HCT116 (cell line): ENCODE measurements at regions not wholly inside any gene's neighbourhood (a gene's known extent, or its start where the extent isn't known, plus 50 kb on each side); places are given as distances from the start of the nearest gene placed in this dataset.

ENCODE experiments used
- ATAC-seq: fragments of 200-7000 bp; cut with Tn5 transposase; 2 replicates; pipeline ENCODE4 v1.9.1; 2020; ENCODE audit warnings: mild to moderate bottlenecking, moderate library complexity
- BruUV-seq: library from RNA; stranded (reverse); fragments of 400-500 nt; replicated peaks from 2 replicates; lab custom pipeline; 2021; lab: Mats Ljungman, UMichigan
- CTCF ChIA-PET: fragments of 300-600 bp; sonication (Branson Sonifier 250); formaldehyde crosslinking; loops from one replicate; lab custom pipeline; 2021; ENCODE audit warnings: antibody characterized with exemption; lab: Charles Lee
- POLR2A ChIA-PET: fragments of 300-600, 350-600 bp; sonication (Branson Sonifier 250); formaldehyde crosslinking; loops from one replicate; lab custom pipeline; 2021; ENCODE audit warnings: antibody characterized with exemption; lab: Charles Lee
- RAD21 ChIA-PET, 2 experiments: fragments of 300-600 bp; sonication (Branson Sonifier 250); formaldehyde crosslinking; loops; one replicate each; lab custom pipeline; 2023; ENCODE audit warnings: low total read pairs in 2 of 2; ENCODE audit not compliant: uncharacterized antibody in 2 of 2, unreplicated experiment in 2 of 2, low non-redundant PET in 1 of 2; lab: Charles Lee
- DNase-seq: peaks from one replicate; pipeline ENCODE4 v3.0.0-alpha.2; 2010; ENCODE audit warnings: low read depth, low spot score
- H2AFZ ChIP-seq: fragments of 200-600 bp; shearing (Covaris generic), sonication (generic); 2 replicates; pipeline ENCODE4 v1.6.1; 2017; ENCODE audit warnings: low read depth, mixed run types, mixed read lengths, antibody characterized with exemption, low read length; ENCODE audit not compliant: poor library complexity, severe bottlenecking
- H3K27ac ChIP-seq: 2 replicates; pipeline ENCODE4 v1.5.1; 2012; ENCODE audit warnings: low read depth, low read length
- H3K27me3 ChIP-seq: fragments of 200-600 bp; sonication (generic); 2 replicates; pipeline ENCODE4 v1.6.1; 2016; ENCODE audit warnings: mixed run types, low read length, mixed read lengths; ENCODE audit not compliant: insufficient read depth
- H3K36me3 ChIP-seq, 2 experiments: fragments of 200-500 bp in 1 of 2; fragments of 200-600 bp in 1 of 2; sonication (Bioruptor generic) in 1 of 2; sonication (generic) in 1 of 2; 2 replicates each; pipeline versions ENCODE4 v1.5.1 to v1.6.1; 2014 to 2016; ENCODE audit warnings: low read length in 2 of 2, inconsistent platforms in 1 of 2, mixed read lengths in 1 of 2, mixed run types in 1 of 2; ENCODE audit not compliant: insufficient read depth in 2 of 2, control insufficient read depth in 1 of 2
- H3K4me1 ChIP-seq, 2 experiments: fragments of 200-600 bp in 1 of 2; sonication (generic) in 1 of 2; 2 replicates each; pipeline versions ENCODE4 v1.5.1 to v1.6.1; 2012 to 2017; ENCODE audit warnings: low read length in 2 of 2, inconsistent platforms in 1 of 2, mild to moderate bottlenecking in 1 of 2, mixed read lengths in 1 of 2, mixed run types in 1 of 2, moderate library complexity in 1 of 2; ENCODE audit not compliant: insufficient read depth in 2 of 2, control insufficient read depth in 1 of 2
- H3K4me2 ChIP-seq: fragments of 200-600 bp; sonication (generic); 2 replicates; pipeline ENCODE4 v1.6.1; 2017; ENCODE audit warnings: mixed run types, low read length, mixed read lengths
- H3K4me3 ChIP-seq, 2 experiments: fragments of 200-600 bp in 1 of 2; sonication (generic) in 1 of 2; replicated peaks in 1 of 2; 2 replicates each; pipeline ENCODE4 v1.5.1; 2011 to 2016; ENCODE audit warnings: low read length in 2 of 2, control low read depth in 1 of 2, low read depth in 1 of 2, mild to moderate bottlenecking in 1 of 2, mixed read lengths in 1 of 2, mixed run types in 1 of 2
- H3K79me2 ChIP-seq: fragments of 200-600 bp; sonication (generic); 2 replicates; pipeline ENCODE4 v1.6.1; 2017; ENCODE audit warnings: mild to moderate bottlenecking, mixed run types, low read length, moderate library complexity, mixed read lengths; ENCODE audit not compliant: insufficient read depth
- H3K9ac ChIP-seq: fragments of 200-600 bp; sonication (generic); 2 replicates; pipeline ENCODE4 v1.6.1; 2016; ENCODE audit warnings: low read length, mixed read lengths
- H3K9me2 ChIP-seq: fragments of 200-600 bp; sonication (generic), shearing (Covaris generic); 2 replicates; pipeline ENCODE4 v1.6.1; 2017; ENCODE audit warnings: mixed run types, mild to moderate bottlenecking, moderate library complexity; ENCODE audit not compliant: insufficient read depth
- H3K9me3 ChIP-seq, 2 experiments: fragments of 200-500 bp in 1 of 2; fragments of 200-600 bp in 1 of 2; sonication (Bioruptor generic) in 1 of 2; sonication (generic) in 1 of 2; 2 replicates each; pipeline ENCODE4 v1.6.1; 2014 to 2017; ENCODE audit warnings: low read length in 2 of 2, mixed read lengths in 2 of 2, inconsistent platforms in 1 of 2, low read depth in 1 of 2, mild to moderate bottlenecking in 1 of 2, mixed run types in 1 of 2, moderate library complexity in 1 of 2; ENCODE audit not compliant: control insufficient read depth in 1 of 2, insufficient read depth in 1 of 2
- H4K20me1 ChIP-seq: fragments of 200-600 bp; sonication (generic), shearing (Covaris generic); 2 replicates; pipeline ENCODE4 v1.6.1; 2017; ENCODE audit warnings: mixed run types, mild to moderate bottlenecking, moderate library complexity; ENCODE audit not compliant: insufficient read depth
- CEBPB ChIP-seq: IDR thresholded peaks from 2 replicates; pipeline ENCODE4 v1.6.1; 2012; ENCODE audit warnings: low read depth
- EGR1 ChIP-seq: IDR thresholded peaks from 2 replicates; pipeline ENCODE4 v1.6.1; 2012; ENCODE audit warnings: low read depth
- EZH2 ChIP-seq: fragments of 200-600 bp; sonication (generic); IDR thresholded peaks from 2 replicates; pipeline ENCODE4 v1.6.1; 2017; ENCODE audit warnings: antibody characterized with exemption, mixed run types
- EZH2phosphoT487 ChIP-seq: fragments of 200-600 bp; IDR thresholded peaks from 2 replicates; pipeline ENCODE4 v1.6.1; 2018; ENCODE audit warnings: antibody characterized with exemption, borderline replicate concordance
- FOSL1 ChIP-seq: IDR thresholded peaks from 2 replicates; pipeline ENCODE4 v1.6.1; 2012; ENCODE audit warnings: low read depth
- JUND ChIP-seq: IDR thresholded peaks from 2 replicates; pipeline ENCODE4 v1.6.1; 2012
- POLR2A ChIP-seq: IDR thresholded peaks from 2 replicates; pipeline ENCODE4 v1.7.0; 2011; ENCODE audit warnings: borderline replicate concordance; ENCODE audit not compliant: insufficient read depth, insufficient read length; ENCODE audit errors: extremely low read depth
- POLR2AphosphoS5 ChIP-seq: IDR thresholded peaks from 2 replicates; pipeline ENCODE4 v1.6.1; 2011; ENCODE audit warnings: mild to moderate bottlenecking, low read depth, low read length, moderate library complexity
- SIN3A ChIP-seq: IDR thresholded peaks from 2 replicates; pipeline ENCODE4 v1.6.1; 2012; ENCODE audit warnings: low read depth
- SP1 ChIP-seq: IDR thresholded peaks from 2 replicates; pipeline ENCODE4 v1.6.1; 2012; ENCODE audit warnings: low read depth
- SRF ChIP-seq: IDR thresholded peaks from 2 replicates; pipeline ENCODE4 v1.6.1; 2012; ENCODE audit warnings: low read depth
- TCF7L2 ChIP-seq: IDR thresholded peaks from 2 replicates; pipeline ENCODE4 v1.7.0; 2011; ENCODE audit warnings: borderline replicate concordance, inconsistent platforms; ENCODE audit not compliant: insufficient read depth, insufficient read length; ENCODE audit errors: extremely low read depth
- YY1 ChIP-seq: IDR thresholded peaks from 2 replicates; pipeline ENCODE4 v1.6.1; 2011; ENCODE audit warnings: low read length, low read depth, moderate library complexity, mild to moderate bottlenecking; ENCODE audit not compliant: insufficient replicate concordance; ENCODE audit errors: extremely low read depth
- ZFX ChIP-seq: fragments of 450-650 bp; IDR thresholded peaks from 2 replicates; pipeline ENCODE4 v1.6.1; 2017
- ZNF274 ChIP-seq: fragments of 200-500 bp; sonication (Bioruptor generic); IDR thresholded peaks from 2 replicates; pipeline ENCODE4 v1.6.1; 2014; ENCODE audit warnings: mild to moderate bottlenecking, low read depth, low read length, inconsistent platforms
- intact Hi-C: fragments of 100-400 bp; cut with micrococcal nuclease; formaldehyde crosslinking; loops from 2 replicates; pipeline ENCODE4 v1.10.0; 2022
- TF ChIP-seq, protein P1 (sequence below): IDR thresholded peaks from 2 replicates; pipeline ENCODE4 v1.6.1; 2012
- TF ChIP-seq, protein P2 (sequence below): IDR thresholded peaks from 2 replicates; pipeline ENCODE4 v1.6.1; 2012

DNA sequence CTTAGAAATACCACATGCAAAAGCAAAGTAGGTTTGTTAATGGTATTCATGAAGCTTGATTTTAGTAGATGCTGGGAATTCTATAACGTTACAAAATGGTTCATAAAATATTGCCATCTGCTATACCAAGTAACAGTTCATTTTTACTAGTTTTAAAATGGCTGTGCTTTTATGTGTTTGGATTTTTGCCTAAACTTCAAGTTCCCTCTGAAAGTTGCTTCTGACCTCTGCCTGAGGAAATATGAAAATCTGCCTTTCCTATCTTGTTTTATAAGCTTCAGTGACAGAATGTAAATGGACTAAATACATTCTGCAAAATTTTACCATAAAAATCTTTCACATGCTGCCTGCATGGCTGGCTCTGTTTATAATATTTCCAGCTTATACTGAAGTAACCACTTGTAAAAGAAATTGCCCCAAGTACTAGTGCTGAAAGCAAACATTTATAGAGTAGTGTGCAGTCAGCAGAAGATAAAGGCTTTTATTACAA, 560.7 kb upstream of the ROBO2 start (continued):
- TF ChIP-seq CEBPB (no peak), EZH2phosphoT487 (no peak)

DNA sequence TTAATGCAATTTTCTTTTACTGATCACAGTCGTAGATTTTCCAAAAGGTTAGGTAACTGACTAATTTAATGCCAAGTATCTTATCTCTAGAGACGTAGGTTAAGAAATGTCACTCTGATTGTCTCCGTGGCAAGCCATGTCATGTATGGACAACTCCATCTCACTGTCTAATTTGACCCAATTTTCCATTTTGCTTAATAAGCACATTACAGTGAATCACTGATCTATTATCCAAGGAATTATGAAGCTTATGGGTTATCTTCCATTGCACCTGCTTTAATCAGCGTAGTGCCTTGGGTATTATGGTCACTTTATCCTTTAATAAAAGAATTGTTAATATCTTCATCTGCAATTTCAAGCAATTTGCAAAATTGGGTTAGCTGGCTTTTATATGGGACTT, 557.4 kb upstream of the ROBO2 start:
- no peak overlapping the region for H3K27ac ChIP-seq
- BruUV-seq: no TSS peak

DNA sequence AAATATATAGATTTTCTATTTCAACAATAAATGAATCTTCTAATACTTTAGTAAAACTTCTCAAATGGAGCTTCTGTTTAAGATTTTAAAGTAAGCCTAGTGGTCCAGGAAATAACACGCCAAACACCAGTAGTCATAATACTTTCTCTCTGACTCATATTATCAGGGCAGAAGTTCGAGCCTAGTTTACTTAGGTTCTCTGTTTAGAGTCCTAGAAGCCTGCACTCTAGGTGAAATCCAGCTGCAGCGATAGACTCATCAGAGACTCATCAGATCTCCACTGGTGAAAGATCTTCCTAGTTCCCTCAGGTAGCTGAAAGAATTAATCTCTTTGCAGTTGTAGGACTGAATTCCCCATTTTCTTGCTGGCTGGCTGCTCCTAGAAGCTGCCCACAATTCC, 552.5 kb upstream of the ROBO2 start:
- Histone ChIP-seq H3K9ac (no peak overlapping the region), H3K4me3 (no peak overlapping the region), H2AFZ (no peak overlapping the region), H3K27ac (no peak overlapping the region), H3K4me2 (no peak overlapping the region), H3K36me3 (no peaks in the 10 kb centered on the region), H3K79me2 (no peaks in the 10 kb centered on the region), H3K9me3 (peaks cover 4 to 15% of the 10 kb centered on the region in 2 experiments; a peak in 2 of 4 replicates), H3K9me2 (no peaks in the 10 kb centered on the region), H4K20me1 (no peaks in the 10 kb centered on the region), H3K27me3 (no peaks in the 10 kb centered on the region), H3K4me1 (no peaks in the 10 kb centered on the region)
- intact Hi-C loops: no loop called here
- DNase-seq (no peak), ATAC-seq (no peak)
- ChIA-PET POLR2A (no interaction called here), CTCF (no interaction called here), RAD21 (no interaction called here)
- BruUV-seq: no TSS peak
- TF ChIP-seq POLR2AphosphoS5 (no peak), ZFX (no peak), JUND (no peak), TCF7L2 (no peak), ZNF274 (no peak), FOSL1 (no peak), CEBPB (no peak), EGR1 (no peak), EZH2 (no peak), YY1 (no peak), SP1 (no peak), SIN3A (no peak)
- TF ChIP-seq, protein P1, sequence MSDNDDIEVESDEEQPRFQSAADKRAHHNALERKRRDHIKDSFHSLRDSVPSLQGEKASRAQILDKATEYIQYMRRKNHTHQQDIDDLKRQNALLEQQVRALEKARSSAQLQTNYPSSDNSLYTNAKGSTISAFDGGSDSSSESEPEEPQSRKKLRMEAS: no peak
- TF ChIP-seq, protein P2, sequence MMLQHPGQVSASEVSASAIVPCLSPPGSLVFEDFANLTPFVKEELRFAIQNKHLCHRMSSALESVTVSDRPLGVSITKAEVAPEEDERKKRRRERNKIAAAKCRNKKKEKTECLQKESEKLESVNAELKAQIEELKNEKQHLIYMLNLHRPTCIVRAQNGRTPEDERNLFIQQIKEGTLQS: no peak

More for the DNA sequence above, 557.4 kb upstream of the ROBO2 start:
- Histone ChIP-seq H3K79me2 (no peaks in the 10 kb centered on the region), H3K36me3 (no peaks in the 10 kb centered on the region), H3K4me1 (no peaks in the 10 kb centered on the region), H4K20me1 (no peaks in the 10 kb centered on the region), H3K9me3 (peaks cover 10 to 28% of the 10 kb centered on the region in 2 experiments; a peak in 2 of 4 replicates), H3K4me2 (no peak overlapping the region), H3K9me2 (no peaks in the 10 kb centered on the region), H3K9ac (no peak overlapping the region), H3K27me3 (no peaks in the 10 kb centered on the region), H2AFZ (no peak overlapping the region), H3K4me3 (no peak overlapping the region)
- POLR2A ChIA-PET: no interaction called here
- ATAC-seq (no peak), DNase-seq (no peak)
- CTCF ChIA-PET: no interaction called here
- RAD21 ChIA-PET: no interaction called here
- intact Hi-C loops: no loop called here
- TF ChIP-seq YY1 (no peak), POLR2A (no peak), POLR2AphosphoS5 (no peak), SRF (no peak), EZH2phosphoT487 (no peak)
